ENCODE measurements at regions not wholly inside any gene's neighbourhood (a gene's known extent, or its start where the extent isn't known, plus 50 kb on each side); places are given as distances from the start of the nearest gene placed in this dataset.

GRCh38 chr7:114088470-114088940 is 169.7 kb upstream of the PPP1R3A start:
- H3K36me3 Mint-ChIP-seq (ENCODE audit: insufficient read depth in 1 of 3, low read depth in 3 of 3), result no peaks in the 10 kb centered on the region; a peak in 1 of 7 replicates
- Histone ChIP-seq H3K9me3 (ENCODE audit: control insufficient read depth, low read depth, low read length) (no peaks in the 10 kb centered on the region), H3K23ac (ENCODE audit: insufficient read length, low read depth, low read length) (no peak overlapping the region), H2BK120ac (ENCODE audit: low read depth, low read length, poor library complexity, severe bottlenecking) (no peak overlapping the region), H4K91ac (ENCODE audit: insufficient read length, low read depth, low read length) (no peak overlapping the region), H2BK12ac (ENCODE audit: insufficient read length, low read depth, low read length) (no peak overlapping the region), H3K4me2 (ENCODE audit: insufficient read depth, insufficient read length, low read length) (peak overlapping the region; percentile 82), H4K20me1 (ENCODE audit: control insufficient read depth, insufficient read depth, insufficient read length) (no peaks in the 10 kb centered on the region), H2BK15ac (ENCODE audit: low read depth, low read length) (no peak overlapping the region), H3K79me2 (ENCODE audit: insufficient read depth, low read length) (no peaks in the 10 kb centered on the region), H3K56ac (ENCODE audit: insufficient read length, low read depth, low read length) (no peak overlapping the region), H3K9ac (ENCODE audit: extremely low read depth, insufficient read length, low read length) (no peak overlapping the region), H3K79me1 (ENCODE audit: insufficient read depth, low read depth, low read length, poor library complexity, severe bottlenecking) (no peaks in the 10 kb centered on the region), H2AFZ (ENCODE audit: low read length) (no peak overlapping the region), H3K18ac (ENCODE audit: insufficient read length, low read depth, low read length) (no peak overlapping the region), H3K4ac (ENCODE audit: low read depth, low read length) (no peak overlapping the region), H2BK20ac (ENCODE audit: low read depth, low read length, poor library complexity, severe bottlenecking) (no peak overlapping the region), H3K27ac (ENCODE audit: insufficient read length, low read depth, low read length) (no peak overlapping the region), H3T11ph (ENCODE audit: low read length) (no peak overlapping the region), H3K14ac (ENCODE audit: insufficient read depth, low read length) (no peak overlapping the region), H2BK5ac (ENCODE audit: insufficient read length, low read length) (no peak overlapping the region), H3K23me2 (ENCODE audit: insufficient read length, low read depth, low read length, poor library complexity, severe bottlenecking) (peaks cover 35% of the 10 kb centered on the region), H4K8ac (replicated peaks; ENCODE audit: insufficient read length, low read depth, low read length) (no peak overlapping the region), H2AK5ac (ENCODE audit: insufficient read length, low read length) (no peak overlapping the region), H3K4me1 (ENCODE audit: insufficient read depth, low read length) (no peaks in the 10 kb centered on the region), H4K5ac (ENCODE audit: insufficient read length, low read depth, low read length) (no peak overlapping the region), H3K27me3 (ENCODE audit: insufficient read depth, low read length) (peaks cover 30% of the 10 kb centered on the region)
- H3K27me3 Mint-ChIP-seq (ENCODE audit: low read depth), result peaks cover 86% of the 10 kb centered on the region
- peaks cover 30 to 33% of the 10 kb centered on the region in 2 experiments for H3K4me1 Mint-ChIP-seq
- peak overlapping the region in 1 of 2 experiments; percentile 87; a peak in 4 of 5 replicates for H3K4me3 Mint-ChIP-seq
- no peak overlapping the region for H3K27ac Mint-ChIP-seq
- no peak for DNase-seq
- no peak for TF ChIP-seq CTCF (conservative IDR thresholded peaks at IDR 0.05)
- no CpG with 5 or more reads among the region's 2 CpGs for WGBS (ENCODE audit: extremely low coverage, insufficient read length, low lambda C conversion rate)
- H3K9me3 Mint-ChIP-seq, result peaks cover 0 to 3% of the 10 kb centered on the region in 2 experiments; a peak in 2 of 5 replicates
